ENCODE measurements at regions not wholly inside any gene's neighbourhood (a gene's known extent, or its start where the extent isn't known, plus 50 kb on each side); places are given as distances from the start of the nearest gene placed in this dataset.

GRCh38 chr5:102138243-102138653, 157.8 kb downstream of the SLCO4C1 start:
- H3K9ac ChIP-seq (ENCODE audit: insufficient read depth in 1 of 2, low read depth in 2 of 2, low read length in 2 of 2) = no peak overlapping the region
- no peaks in the 10 kb centered on the region for H3K79me2 ChIP-seq (ENCODE audit: control insufficient read depth, insufficient read depth, low read length)
- no peaks in the 10 kb centered on the region for H3K27me3 ChIP-seq (ENCODE audit: control insufficient read depth in 2 of 2, insufficient read depth in 2 of 2, low read length in 2 of 2)
- 0% methylated on average over 4 of the region's 4 CpGs for WGBS (ENCODE audit: insufficient coverage, low coverage, missing lambda C conversion rate)
- no peak overlapping the region for H3K4me3 ChIP-seq
- no peaks in the 10 kb centered on the region for H3K9me1 ChIP-seq (ENCODE audit: control insufficient read depth, insufficient read depth, low read length)
- ATAC-seq (no peak), DNase-seq (ENCODE audit: extremely low read depth in 1 of 4, low spot score in 3 of 4) (no peak), FAIRE-seq (no peak)
- intact Hi-C loops (cut with micrococcal nuclease) = no loop called here
- no peaks in the 10 kb centered on the region for H3K36me3 ChIP-seq (ENCODE audit: control insufficient read depth, insufficient read depth, low read length)
- no peak overlapping the region for H3K4me2 ChIP-seq (ENCODE audit: insufficient read depth, low read length)
- ChIA-PET POLR2A (no interaction called here), CTCF (ENCODE audit: low intra/inter-chr PET ratio) (no interaction called here)
- H3K4me1 ChIP-seq (replicated peaks in 1 of 2; ENCODE audit: control insufficient read depth in 2 of 2, insufficient read depth in 2 of 2, low read length in 2 of 2) = no peaks in the 10 kb centered on the region
- in situ Hi-C loops (cut with MboI) = no loop called here
- H2AFZ ChIP-seq (ENCODE audit: low read depth, low read length) = no peak overlapping the region
- no peaks in the 10 kb centered on the region for H4K20me1 ChIP-seq (replicated peaks; ENCODE audit: control insufficient read depth, insufficient read depth, low read length)
- no TSS peak for BruUV-seq (replicated peaks)
- no peak overlapping the region for H3K27ac ChIP-seq (ENCODE audit: extremely low read depth, low read depth, low read length)
- no peaks in the 10 kb centered on the region for H3K9me3 ChIP-seq (replicated peaks; ENCODE audit: control insufficient read depth, insufficient read depth, low read depth, low read length)
- TF ChIP-seq EP300 (IDR thresholded peaks at IDR 0.05; ENCODE audit: low read length) = no peak
- no peak for TF ChIP-seq BRD9 (IDR thresholded peaks at IDR 0.05; ENCODE audit: low read depth, partially characterized antibody)
- no peak for TF ChIP-seq BRD4 (IDR thresholded peaks at IDR 0.05)
- no peak for TF ChIP-seq KLF10 (CRISPR knock-in tag; IDR thresholded peaks at IDR 0.05)
- TF ChIP-seq GABPB2 (CRISPR knock-in tag; conservative IDR thresholded peaks at IDR 0.05) = no peak
- no peak for TF ChIP-seq MEF2D (tag; conservative IDR thresholded peaks at IDR 0.05; ENCODE audit: low read depth)
- TF ChIP-seq RCOR1 (IDR thresholded peaks at IDR 0.05; ENCODE audit: borderline replicate concordance in 1 of 2, low read depth in 2 of 2, low read length in 2 of 2) = no peak
- TF ChIP-seq MYBL2 (IDR thresholded peaks at IDR 0.05; ENCODE audit: low read depth) = no peak
- no peak for TF ChIP-seq MYBL2 (CRISPR knock-in tag; IDR thresholded peaks at IDR 0.05; ENCODE audit: borderline replicate concordance)
- TF ChIP-seq ZNF717 (CRISPR knock-in tag; IDR thresholded peaks at IDR 0.05) = no peak
- TF ChIP-seq, protein P1, sequence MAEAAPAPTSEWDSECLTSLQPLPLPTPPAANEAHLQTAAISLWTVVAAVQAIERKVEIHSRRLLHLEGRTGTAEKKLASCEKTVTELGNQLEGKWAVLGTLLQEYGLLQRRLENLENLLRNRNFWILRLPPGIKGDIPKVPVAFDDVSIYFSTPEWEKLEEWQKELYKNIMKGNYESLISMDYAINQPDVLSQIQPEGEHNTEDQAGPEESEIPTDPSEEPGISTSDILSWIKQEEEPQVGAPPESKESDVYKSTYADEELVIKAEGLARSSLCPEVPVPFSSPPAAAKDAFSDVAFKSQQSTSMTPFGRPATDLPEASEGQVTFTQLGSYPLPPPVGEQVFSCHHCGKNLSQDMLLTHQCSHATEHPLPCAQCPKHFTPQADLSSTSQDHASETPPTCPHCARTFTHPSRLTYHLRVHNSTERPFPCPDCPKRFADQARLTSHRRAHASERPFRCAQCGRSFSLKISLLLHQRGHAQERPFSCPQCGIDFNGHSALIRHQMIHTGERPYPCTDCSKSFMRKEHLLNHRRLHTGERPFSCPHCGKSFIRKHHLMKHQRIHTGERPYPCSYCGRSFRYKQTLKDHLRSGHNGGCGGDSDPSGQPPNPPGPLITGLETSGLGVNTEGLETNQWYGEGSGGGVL (CRISPR knock-in tag; IDR thresholded peaks at IDR 0.05) = no peak
- no peak for TF ChIP-seq ZBTB49 (CRISPR knock-in tag; IDR thresholded peaks at IDR 0.05; ENCODE audit: borderline replicate concordance)
- no peak for TF ChIP-seq KLF6 (CRISPR knock-in tag; IDR thresholded peaks at IDR 0.05; ENCODE audit: borderline replicate concordance)
- no peak for TF ChIP-seq MXD1 (CRISPR knock-in tag; IDR thresholded peaks at IDR 0.05; ENCODE audit: borderline replicate concordance, poor library complexity, severe bottlenecking)
- TF ChIP-seq CBX8 (IDR thresholded peaks at IDR 0.05; ENCODE audit: borderline replicate concordance, extremely low read depth, low read depth, low read length, poor library complexity, severe bottlenecking) = no peak
- no peak for TF ChIP-seq NCOA4 (IDR thresholded peaks at IDR 0.05; ENCODE audit: partially characterized antibody)
- TF ChIP-seq SP2 (IDR thresholded peaks at IDR 0.05; ENCODE audit: extremely low read depth, low read depth, low read length, poor library complexity, severe bottlenecking) = no peak
- TF ChIP-seq TBL1XR1 (IDR thresholded peaks at IDR 0.05; ENCODE audit: low read length in 2 of 2) = no peak

Data from K562 (cell line).